GM12892 (cell line): ENCODE measurements at regions not wholly inside any gene's neighbourhood (a gene's known extent, or its start where the extent isn't known, plus 50 kb on each side); places are given as distances from the start of the nearest gene placed in this dataset.
A peak's percentile ranks its signal among the peaks of the same experiment; 100 is the strongest.

Experiments
- DNase-seq: peaks from one replicate; pipeline ENCODE4 v3.0.0; 2011; ENCODE audit not compliant: insufficient read length
- FAIRE-seq: peaks from 2 replicates; lab custom pipeline; 2011; peaks lifted over from hg19 to GRCh38; lab: Jason Lieb, UNC
- POLR2A ChIP-seq: IDR thresholded peaks from 2 replicates; pipeline ENCODE4 v1.6.1; 2011; ENCODE audit warnings: low read depth, low read length, control low read depth
- POLR2AphosphoS5 ChIP-seq: IDR thresholded peaks from 2 replicates; pipeline ENCODE4 v1.6.1; 2011; ENCODE audit warnings: low read depth, low read length, control low read depth
- TAF1 ChIP-seq: IDR thresholded peaks from 2 replicates; pipeline ENCODE4 v1.6.1; 2011; ENCODE audit warnings: low read depth, mild to moderate bottlenecking, control low read depth, low read length, borderline replicate concordance

DNA sequence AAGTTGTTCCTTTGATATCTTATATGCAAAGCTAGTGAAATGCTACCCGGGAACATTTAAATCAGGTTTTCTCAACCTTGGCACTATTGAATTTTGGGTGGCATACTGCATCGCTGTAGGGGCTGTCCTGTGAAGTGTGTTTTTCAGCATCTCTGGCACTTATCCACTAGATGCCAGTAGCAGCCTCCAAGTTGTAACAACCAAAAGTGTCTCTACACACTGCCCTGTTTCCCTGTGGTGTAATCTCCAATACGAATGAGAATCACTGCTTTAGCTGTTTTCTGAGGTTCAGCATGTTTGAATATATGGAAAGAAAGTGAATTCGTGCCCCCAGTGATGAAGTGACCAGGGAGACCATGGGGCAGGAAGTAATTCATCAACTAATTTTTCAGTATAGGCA is 551.6 kb upstream of the PRKX start:
- DNase-seq = no peak
- FAIRE-seq = no peak
- TF ChIP-seq POLR2AphosphoS5 (no peak), POLR2A (no peak), TAF1 (no peak)

DNA sequence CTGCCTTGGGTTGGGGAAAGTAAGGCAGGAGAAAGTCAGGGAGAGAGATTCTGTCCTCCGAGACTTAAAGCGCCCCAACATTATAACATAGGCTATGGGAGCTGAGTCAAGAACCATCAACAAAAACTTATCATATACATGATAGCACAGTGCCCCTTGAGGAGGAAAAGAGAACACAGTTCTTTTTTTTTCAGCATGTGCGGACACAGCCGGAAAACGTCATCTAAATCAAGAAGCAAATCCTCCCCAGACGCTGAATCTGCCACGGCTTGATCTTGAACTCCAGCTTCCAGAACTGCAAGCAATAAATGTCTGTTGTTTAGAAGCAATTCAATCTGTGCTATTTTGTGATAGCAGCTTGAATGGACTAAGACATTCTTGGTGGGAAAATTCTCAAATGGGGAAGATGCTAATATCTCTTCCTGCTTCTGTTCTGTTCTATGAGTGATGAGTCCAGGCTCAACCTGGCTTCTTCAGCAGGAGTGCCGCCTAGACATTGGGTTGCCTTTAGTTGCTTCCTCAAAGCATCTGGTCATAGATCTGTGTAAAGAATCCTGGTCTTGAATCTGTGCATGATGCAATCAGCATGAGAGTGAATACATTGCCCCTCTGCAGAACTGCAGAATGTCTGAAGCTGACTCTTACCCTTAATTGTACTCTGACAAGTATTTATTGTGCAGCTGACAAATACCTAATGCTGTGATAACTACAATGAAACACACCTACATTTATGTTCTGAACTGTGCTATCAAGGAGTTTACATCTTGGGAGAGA is 549.8 kb upstream of the PRKX start:
- FAIRE-seq (no peak), DNase-seq (no peak)
- no peak for TF ChIP-seq POLR2AphosphoS5
- no peak for TF ChIP-seq POLR2A
- no peak for TF ChIP-seq TAF1

DNA sequence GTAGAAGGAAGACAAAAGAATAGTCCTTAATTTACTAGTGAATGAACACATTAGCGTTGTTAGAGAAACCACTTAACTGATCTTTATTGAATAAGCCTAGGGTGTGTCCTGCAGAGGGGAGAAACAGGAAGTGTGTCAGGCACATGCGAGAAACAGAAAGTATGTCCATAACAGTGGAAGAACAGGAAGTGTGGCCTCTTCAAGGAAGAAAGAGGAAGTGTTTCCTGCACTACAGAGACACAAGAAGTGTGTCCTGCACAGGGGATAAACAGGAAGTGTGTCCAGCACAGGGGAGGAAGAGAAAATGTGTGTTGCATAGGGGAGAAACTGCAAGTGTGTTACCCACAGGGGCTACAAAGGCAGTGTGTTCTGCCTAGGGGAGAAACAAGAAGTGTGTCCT is 539.6 kb upstream of the PRKX start:
- DNase-seq = no peak
- no peak for FAIRE-seq
- TF ChIP-seq TAF1 (no peak), POLR2A (no peak), POLR2AphosphoS5 (no peak)

DNA sequence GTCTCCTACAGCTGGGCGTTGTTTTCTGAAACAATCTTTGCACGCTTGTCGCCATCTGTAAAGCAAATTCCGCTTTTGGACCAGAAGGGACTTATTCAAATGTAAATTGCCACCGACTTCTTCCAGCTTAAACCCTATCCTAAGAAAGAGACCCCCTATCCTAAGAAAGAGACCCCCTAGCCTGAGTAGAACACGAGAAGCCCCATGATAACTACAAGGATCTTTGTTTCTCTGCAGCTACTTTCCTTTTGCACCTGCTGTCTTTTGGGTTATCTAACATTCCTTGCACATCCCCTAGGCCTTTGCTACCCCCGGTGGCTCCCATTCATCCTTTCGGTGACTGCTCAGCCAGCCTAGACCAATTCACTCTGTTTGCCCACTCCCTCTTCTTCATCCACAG is 536.0 kb upstream of the PRKX start:
- FAIRE-seq (no peak), DNase-seq (no peak)
- TF ChIP-seq POLR2A (no peak), TAF1 (no peak), POLR2AphosphoS5 (no peak)

DNA sequence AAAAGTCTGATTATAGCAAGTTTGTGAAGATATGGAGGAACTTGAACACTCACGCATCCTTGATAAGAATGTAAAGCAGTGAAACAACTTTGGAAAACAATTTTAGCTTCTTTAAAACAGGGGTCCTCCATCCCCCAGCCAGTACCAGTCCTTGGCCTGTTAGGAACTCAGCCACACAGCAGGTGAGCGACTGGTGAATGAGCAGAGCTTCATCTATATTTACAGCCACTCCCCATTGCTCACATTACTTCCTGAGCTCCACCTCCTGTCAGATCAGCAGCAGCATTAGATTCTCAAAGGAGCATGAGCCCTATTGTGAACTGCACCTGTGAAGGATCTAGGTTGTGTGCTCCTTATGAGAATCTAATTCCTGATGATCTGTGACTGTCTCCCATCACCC is 530.3 kb upstream of the PRKX start:
- DNase-seq (no peak), FAIRE-seq (no peak)
- no peak for TF ChIP-seq POLR2A
- no peak for TF ChIP-seq TAF1
- no peak for TF ChIP-seq POLR2AphosphoS5

DNA sequence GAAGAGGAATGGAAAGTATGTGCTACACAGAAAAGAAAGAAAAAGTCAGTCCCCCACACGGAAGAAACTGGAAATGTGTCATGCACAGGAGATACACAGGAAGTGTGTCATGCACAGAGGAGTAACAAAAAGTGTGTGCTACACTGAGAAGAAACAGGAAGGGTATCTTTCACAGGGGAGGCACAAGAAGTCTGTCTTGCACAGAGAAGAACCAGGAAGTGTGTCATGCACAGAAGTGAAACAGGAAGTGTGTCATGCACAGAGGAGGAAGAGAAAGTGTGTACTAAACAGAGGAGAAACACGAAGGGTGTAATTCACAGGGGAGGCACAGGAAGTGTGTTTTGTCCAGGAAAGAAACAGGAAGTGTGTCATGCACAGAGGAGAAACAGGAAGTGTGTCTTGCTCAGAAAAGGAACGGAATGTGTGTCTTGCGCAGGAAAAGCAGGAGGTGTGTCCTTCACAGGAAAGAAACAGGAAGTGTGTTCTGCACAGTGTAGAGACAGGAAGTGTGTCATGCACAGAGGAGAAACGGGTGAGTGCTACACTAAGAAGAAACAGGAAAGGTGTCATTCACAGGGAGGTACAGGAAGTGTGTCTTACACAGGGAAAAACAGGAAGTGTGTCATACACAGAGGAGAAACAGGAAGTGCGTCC is 527.2 kb upstream of the PRKX start:
- DNase-seq (no peak), FAIRE-seq (peak; percentile 68)
- no peak for TF ChIP-seq TAF1
- no peak for TF ChIP-seq POLR2A
- TF ChIP-seq POLR2AphosphoS5 = no peak

DNA sequence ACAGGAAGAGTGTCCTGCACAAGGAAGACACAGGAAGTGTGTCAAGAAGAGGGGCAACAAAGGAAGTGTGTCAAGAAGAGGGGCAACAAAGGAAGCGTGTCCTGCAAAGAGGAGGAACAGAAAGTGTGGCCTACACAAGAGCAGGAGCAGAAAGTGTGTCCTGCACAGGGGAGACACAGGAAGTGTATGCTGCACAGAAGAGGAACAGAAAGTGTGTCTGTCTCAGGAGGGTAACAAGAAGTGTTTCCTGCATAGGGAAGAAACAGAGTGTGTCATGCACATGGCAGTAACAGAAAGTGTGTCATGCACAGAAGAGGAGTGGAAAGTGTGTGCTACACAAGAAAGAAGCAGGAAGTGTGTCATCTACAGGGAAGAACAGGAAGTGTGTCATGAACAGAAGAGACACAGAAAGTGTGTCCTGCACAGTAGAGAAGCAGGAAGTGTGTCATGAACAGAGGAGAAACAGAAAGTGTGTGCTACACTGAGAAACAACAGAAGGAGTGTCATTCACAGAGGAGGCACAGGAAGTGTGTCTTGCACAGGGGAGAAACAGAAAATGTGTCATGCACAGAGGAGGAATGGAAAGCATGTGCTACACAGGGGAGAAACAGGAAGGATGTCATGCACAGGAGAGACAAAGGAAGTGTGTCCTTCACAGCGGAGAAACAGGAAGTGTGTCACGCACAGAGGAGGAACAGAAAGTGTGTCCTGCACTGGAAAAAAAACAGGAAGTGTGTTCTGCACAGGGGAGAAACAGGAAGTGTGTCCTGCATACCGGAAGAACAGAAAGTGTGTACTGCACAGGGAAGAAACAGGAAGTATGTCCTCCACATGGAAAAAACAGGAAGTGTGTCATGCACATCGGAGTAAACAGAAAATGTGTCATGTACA is 526.4 kb upstream of the PRKX start:
- FAIRE-seq = no peak
- TF ChIP-seq POLR2AphosphoS5 (no peak), POLR2A (no peak), TAF1 (no peak)
- DNase-seq = no peak

DNA sequence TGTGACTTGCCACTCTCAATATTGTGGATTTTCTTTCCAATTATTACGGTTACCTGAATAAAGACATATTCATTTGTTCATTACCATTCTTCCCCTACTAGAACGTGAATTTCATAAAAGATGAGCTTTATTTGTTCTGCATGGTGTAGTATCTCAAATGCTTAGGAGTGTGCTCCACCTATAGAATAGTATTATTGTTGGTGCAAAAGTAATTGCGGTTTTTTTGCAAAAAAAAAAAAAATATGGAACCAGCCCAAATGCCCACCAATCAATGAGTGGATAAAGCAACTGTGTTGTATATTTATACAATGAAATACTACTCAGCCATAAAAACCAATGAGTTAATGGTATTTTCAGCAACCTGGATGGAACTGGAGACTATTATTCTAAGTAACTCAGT is 525.5 kb upstream of the PRKX start:
- DNase-seq (no peak), FAIRE-seq (no peak)
- TF ChIP-seq TAF1 = no peak
- no peak for TF ChIP-seq POLR2AphosphoS5
- TF ChIP-seq POLR2A = no peak

DNA sequence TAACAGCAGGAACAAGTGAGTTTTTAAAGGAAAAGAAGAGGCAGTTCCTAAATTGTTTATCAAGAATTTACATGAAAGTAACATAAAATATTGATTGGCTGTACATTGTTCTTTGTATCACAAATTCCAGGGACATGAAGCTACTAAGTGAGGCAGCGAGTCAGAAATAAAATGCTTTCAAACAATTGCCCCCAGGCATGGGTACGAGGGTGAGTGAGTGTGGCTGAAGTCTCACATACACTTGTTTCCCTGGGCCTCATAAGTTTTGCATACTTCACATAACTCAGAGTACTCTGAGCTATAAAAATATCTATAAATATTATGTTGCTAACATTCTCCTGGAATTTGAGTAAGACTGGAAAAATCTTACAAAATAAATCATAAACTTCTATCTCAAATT is 511.6 kb upstream of the PRKX start:
- TF ChIP-seq POLR2A (no peak), POLR2AphosphoS5 (no peak), TAF1 (no peak)
- DNase-seq (no peak), FAIRE-seq (no peak)

DNA sequence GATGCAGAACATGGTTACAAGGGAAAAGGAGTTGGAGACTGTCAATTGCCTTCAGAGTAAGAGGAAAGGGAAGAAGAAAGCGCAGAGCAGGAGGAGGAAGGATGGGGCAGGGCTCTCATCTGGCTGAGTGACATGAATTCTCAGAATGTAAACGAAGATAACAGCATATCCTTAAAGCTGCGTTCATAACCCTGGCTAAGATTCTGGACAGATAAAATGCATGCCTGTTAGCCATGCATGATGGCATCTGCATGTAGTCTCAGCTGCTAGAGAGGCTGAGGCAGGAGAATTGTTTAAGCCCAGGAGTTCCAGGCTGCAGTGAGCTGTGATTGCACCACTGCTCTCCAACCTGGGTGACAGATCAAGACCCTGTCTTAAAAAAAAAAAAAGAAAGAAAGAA is 493.5 kb upstream of the PRKX start:
- DNase-seq (no peak), FAIRE-seq (no peak)
- no peak for TF ChIP-seq POLR2A
- TF ChIP-seq TAF1 = no peak
- TF ChIP-seq POLR2AphosphoS5 = no peak

DNA sequence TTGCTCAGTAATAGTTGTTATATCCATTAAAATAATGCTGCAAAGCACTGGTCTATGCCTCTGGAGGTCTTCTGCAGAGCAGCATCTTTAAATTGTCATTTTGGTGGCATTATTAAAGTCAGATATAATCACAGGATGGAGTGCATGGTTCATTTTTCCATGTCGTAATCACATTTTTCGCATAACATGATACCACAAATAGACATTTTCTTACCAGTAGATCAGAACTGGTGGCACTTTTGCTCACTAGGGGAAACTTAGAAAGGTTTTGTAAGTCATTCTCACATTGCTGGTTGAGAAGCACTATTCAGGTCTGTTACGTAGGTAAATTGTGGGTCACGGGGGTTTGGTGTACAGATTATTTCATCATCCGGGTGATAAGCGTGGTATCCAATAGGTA is 484.5 kb upstream of the PRKX start:
- DNase-seq (no peak), FAIRE-seq (no peak)
- no peak for TF ChIP-seq POLR2A
- TF ChIP-seq TAF1 = no peak
- no peak for TF ChIP-seq POLR2AphosphoS5
